ENCODE measurements at regions not wholly inside any gene's neighbourhood (a gene's known extent, or its start where the extent isn't known, plus 50 kb on each side); places are given as distances from the start of the nearest gene placed in this dataset.

- TF ChIP-seq CTCF (conservative IDR thresholded peaks at IDR 0.05) (no peak), EZH2 (IDR thresholded peaks at IDR 0.05; ENCODE audit: low read depth) (no peak)
Observed at GRCh38 chr5:145176041-145176440, 659.1 kb downstream of the PRELID2 start.
